ENCODE measurements at regions not wholly inside any gene's neighbourhood (a gene's known extent, or its start where the extent isn't known, plus 50 kb on each side); places are given as distances from the start of the nearest gene placed in this dataset.

- no peak for DNase-seq (ENCODE audit: low read depth in 2 of 2)
These were observed 291.9 kb upstream of the PDE4D start for GRCh38 chr5:60185231-60186099.

GRCh38 chr5:60184606-60185005, 291.1 kb upstream of the PDE4D start:
- DNase-seq (ENCODE audit: low read depth in 2 of 2), result no peak

DNA sequence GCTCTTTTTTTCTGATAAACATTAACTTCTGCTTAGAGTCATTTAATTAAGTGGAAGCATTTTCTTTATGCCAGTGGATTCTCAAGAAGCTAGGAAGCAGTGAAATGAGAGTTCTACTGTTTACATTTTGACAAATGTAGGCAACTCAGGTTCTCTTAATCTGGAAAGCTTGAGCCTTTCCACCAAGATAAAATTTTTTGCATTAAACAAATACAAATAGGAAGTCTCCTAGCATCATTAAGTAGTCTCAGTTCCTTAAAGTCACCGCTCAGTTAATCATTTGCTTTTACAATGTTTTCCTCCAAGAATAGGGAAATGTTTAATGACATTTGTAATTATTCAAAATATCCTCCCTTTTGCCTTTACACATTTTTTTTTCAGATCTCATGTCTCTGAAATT, 290.4 kb upstream of the PDE4D start:
- DNase-seq (ENCODE audit: low read depth in 2 of 2), result no peak

DNA sequence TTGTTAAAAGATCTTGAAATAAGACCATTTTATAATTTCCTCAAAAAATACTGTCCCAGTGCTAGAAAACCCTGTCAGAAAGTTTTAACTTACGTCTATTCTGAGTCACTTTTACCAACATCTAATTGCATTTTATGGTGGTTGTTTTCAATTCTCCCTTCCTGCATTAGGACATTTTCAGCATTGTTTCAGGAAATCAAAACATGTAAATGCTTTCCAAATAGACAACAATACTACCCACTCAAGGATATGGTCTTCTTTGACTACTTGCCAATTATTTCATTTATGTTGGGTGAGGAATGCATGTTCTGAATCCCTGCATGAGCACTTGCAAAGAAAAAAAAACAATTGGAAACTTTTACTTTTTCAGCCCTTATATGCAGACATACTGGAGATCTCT, 284.6 kb upstream of the PDE4D start:
- DNase-seq (ENCODE audit: low read depth in 2 of 2), result no peak

GRCh38 chr5:60177596-60177995, 284.1 kb upstream of the PDE4D start:
- DNase-seq (ENCODE audit: low read depth in 2 of 2), result no peak

DNA sequence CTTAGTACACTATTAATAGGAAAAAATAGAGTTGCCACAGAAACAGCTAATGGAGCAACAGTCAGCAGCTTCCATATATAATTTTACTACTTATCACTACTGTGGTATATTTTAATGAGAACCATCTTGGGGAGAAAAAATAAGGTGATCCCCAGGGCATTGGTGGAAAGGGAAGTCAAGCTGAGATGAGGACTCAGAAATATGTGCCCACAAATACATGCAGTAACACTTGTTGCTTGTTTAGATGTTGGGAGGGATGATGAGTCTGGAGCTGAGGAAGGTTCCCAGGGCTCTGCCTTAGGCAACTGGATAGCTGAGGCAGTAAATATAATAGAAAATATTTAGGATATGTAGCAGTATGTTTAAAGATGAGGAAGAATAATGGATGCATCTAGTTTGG, 280.1 kb upstream of the PDE4D start:
- no peak for DNase-seq (ENCODE audit: low read depth in 2 of 2)

DNA sequence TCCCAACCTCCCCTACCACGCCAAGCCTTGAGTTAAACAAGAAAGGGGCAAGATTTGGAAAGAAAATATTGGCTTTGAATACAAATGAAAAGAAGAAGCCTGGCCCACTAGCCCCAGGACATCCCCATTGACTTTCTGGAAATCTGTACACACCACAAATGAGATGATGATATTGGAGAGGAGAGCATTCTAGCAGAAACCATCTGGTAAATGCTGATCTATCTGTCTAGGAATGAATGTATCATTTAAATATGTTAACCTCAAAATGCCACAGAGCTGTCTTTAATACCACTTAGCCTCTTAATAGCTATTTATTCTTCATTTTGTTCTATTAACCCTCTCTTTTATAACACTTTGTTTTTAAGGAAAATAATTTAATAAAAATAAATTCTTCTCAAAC, 270.2 kb upstream of the PDE4D start:
- no peak for DNase-seq (ENCODE audit: low read depth in 2 of 2)

DNA sequence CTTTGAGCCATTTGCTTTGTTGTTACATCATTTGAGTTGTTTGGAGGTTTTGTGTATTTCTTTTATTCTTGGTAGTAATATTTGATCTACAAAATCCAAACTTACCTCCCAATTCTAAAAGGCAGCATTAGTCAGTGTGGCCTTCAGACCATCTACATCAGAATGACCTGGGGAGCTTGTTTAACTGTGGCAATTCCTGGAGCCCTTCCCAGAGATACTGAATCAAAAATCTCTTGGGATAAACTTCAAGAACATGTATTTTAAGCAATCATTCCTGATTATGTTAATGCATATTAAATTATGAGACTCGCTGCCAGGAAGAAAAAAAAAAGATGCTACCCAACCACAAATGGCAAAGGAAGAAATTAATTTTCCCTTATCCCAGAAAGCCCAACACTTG, 268.9 kb upstream of the PDE4D start:
- DNase-seq (ENCODE audit: low read depth in 2 of 2), result no peak

- DNase-seq (ENCODE audit: low read depth in 2 of 2), result no peak
These were observed 267.9 kb upstream of the PDE4D start for GRCh38 chr5:60161340-60161934.

DNA sequence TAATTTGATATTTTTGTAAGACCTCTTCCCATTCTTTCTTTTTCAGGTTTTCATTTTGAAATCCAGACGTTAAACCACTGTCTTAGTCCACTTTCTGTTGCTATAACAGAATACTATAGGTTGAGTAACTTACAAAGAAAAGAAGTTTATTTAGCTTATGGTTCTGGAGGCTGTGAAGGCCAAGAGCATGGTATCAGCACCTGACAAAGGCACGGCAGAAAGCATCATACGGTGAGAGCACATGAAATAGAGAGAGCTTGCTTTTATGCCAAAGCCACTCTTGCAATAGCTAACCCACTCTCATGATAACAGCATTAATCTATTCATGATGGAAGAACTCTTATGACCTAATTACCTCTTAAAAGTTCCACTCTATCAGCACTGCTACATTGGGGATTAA, 255.6 kb upstream of the PDE4D start:
- DNase-seq (ENCODE audit: low read depth in 2 of 2), result no peak

GRCh38 chr5:60148366-60148765, 254.8 kb upstream of the PDE4D start:
- DNase-seq (ENCODE audit: low read depth in 2 of 2), result no peak

- no peak for DNase-seq (ENCODE audit: low read depth in 2 of 2)
These were observed 254.3 kb upstream of the PDE4D start for GRCh38 chr5:60147791-60148190.

DNA sequence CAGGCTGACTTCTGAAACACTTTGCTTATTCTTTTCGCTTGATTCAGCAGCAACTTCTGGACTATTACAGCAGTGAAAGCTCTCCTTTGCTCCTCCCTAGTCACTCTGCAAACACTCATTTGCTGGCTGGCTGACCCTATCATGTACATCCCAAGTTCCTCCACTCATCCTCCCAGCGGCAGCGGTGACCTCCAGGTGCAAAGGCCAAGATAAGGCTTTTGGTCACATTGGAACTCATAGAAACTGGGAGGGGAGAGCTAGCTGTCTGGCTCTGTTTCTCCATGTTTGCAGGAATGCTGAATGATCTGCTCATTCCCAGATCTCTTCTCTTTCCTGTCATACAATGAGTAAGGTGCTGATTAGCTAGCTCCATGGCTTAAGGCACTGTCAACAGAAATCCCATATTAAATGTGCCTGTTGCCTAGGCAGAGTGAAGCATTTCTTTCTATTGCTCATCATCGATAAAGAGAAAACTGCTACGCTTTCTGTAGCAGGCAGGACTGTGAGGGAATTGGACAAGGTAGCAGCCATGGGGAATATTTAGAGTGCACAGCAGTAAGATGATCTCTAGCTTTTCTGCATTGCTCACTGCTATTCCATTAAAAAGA, 250.5 kb upstream of the PDE4D start:
- DNase-seq (ENCODE audit: low read depth in 2 of 2), result no peak

- DNase-seq (ENCODE audit: low read depth in 2 of 2), result no peak
These were observed 247.6 kb upstream of the PDE4D start for GRCh38 chr5:60141119-60141518.

DNA sequence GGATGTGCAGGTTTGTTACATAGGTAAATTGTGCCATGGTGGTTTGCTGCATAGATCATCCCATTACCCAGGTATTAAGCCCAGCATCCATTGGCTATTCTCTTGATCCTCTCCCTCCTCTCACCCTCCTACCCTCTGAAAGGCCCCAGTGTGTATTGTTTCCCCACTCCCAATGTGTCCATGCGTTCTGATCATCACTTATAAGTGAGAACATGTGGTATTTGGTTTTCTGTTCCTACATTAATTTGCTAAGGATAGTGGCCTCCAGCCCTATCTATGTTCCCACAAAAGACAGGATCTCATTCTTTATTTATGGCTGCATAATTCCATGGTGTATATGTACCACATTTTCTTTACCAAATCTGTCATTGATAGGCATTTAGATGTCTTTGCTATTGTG, 243.3 kb upstream of the PDE4D start:
- no peak for DNase-seq (ENCODE audit: low read depth in 2 of 2)

- no peak for DNase-seq (ENCODE audit: low read depth in 2 of 2)
These were observed 238.0 kb upstream of the PDE4D start for GRCh38 chr5:60131504-60131903.

GRCh38 chr5:60125636-60126035, 232.1 kb upstream of the PDE4D start:
- no peak for DNase-seq (ENCODE audit: low read depth in 2 of 2)

DNA sequence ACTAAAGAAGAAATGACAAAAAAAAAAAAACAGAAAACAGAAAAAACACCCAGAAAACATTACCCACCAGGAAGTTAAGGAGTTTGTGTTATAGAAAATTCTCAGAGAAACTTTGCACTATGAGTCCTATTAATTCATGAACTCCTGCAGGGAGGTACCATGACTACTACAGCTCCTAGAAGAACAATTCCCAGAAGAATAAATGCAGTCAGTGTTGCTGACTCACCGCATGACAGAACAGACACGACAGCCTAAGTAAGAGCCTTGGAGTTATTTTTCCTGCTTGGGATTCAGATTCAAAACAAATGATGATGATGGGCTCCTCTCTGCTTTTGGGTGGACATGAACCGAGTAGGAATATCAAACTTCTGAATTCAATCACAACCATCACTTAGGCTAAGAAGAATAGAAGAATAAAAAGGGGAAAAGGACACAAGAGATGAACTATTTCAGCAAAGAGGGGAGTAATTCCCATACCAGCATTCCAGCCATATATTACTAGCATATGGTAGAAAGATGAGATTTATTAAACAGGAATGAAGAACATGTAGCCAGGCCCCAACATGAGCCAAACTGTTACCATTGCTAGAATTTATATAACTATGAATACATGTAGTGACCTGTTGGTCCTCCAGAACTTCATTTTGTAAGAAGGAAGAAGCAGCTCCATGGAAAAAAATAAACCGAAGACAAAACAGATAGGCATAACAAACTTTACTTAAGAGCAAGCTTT, 209.6 kb upstream of the PDE4D start:
- no peak for DNase-seq (ENCODE audit: low read depth in 2 of 2)

- DNase-seq (ENCODE audit: low read depth in 2 of 2), result no peak
These were observed 208.0 kb upstream of the PDE4D start for GRCh38 chr5:60101573-60101972.

DNA sequence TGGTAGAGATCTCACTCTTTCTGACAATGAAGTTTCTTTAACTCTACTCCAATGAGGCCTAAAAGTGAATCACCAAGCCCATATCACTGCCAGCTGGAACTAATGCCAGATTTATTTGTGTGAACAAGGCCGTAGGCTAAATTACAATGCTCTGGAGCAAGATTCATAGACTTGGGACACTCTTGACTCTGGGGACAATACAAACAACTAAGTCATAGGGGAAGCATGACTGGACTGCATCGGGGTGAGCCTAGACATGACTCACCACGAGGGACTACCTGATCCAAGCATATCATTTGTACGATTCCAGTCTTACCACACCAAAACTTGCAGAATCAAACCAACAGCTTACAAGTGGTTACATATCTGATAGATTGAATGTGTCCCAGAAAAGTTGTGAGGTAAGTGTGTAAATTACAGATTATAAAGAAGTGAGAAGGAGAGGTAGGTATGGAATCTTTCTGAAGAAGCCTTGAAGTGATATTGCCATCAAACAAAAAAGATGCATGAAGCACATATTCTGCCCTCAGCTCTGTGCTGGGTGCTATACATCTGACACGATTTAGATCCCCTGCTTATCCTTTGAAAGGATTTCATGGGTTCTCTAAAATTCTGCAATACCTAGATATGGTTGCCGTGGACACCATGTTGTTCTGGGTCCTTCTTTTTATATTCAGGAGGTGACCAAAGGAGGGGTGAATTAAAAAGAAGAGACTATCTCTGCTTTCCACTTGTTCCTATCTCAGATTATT, 199.3 kb upstream of the PDE4D start:
- no peak for DNase-seq (ENCODE audit: low read depth in 2 of 2)

DNA sequence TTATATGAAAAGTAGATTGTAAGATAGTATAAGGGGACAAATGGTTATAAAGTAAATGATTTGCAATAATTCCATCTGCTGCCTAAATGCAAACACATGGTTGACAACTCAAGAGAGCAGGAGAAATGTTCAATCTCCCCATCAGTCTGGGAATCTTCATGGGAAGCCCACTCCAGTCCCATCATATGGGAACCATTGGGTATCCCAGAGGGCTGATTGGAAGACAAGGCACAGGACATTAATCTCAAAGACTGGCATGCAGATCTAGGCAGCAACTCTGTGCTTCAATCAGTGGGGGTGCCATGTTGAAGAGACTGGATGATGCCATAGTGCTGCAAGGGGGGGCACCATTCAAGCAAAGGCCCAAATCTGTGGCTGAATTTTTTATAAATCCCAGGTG, 193.1 kb upstream of the PDE4D start:
- DNase-seq (ENCODE audit: low read depth in 2 of 2), result no peak

GRCh38 chr5:60084226-60084625, 190.7 kb upstream of the PDE4D start:
- no peak for DNase-seq (ENCODE audit: low read depth in 2 of 2)

Data from stimulated activated CD8-positive, alpha-beta memory T cell treated with anti-CD3 and anti-CD28 coated beads, Interleukin-15, amount 100 ng/mL, for 48 hours (primary cell).